H1 (cell line): ENCODE measurements at regions not wholly inside any gene's neighbourhood (a gene's known extent, or its start where the extent isn't known, plus 50 kb on each side); places are given as distances from the start of the nearest gene placed in this dataset.

ENCODE experiments used
- CTCF ChIA-PET: fragments of 300-600 bp; sonication (Branson Sonifier 250); formaldehyde crosslinking; loops from one replicate; lab custom pipeline; 2021; ENCODE audit not compliant: partially characterized antibody; lab: Charles Lee
- POLR2A ChIA-PET: fragments of 300-600 bp; sonication (Branson Sonifier 250); formaldehyde crosslinking; loops from one replicate; lab custom pipeline; 2021; ENCODE audit warnings: inconsistent platforms; ENCODE audit not compliant: partially characterized antibody; lab: Charles Lee
- DNase-seq, 2 experiments: peaks; one replicate each; pipeline versions ENCODE4 v3.0.0 to v3.0.0-alpha.2; 2010 to 2022; ENCODE audit warnings: low spot score in 2 of 2, low read depth in 1 of 2, mixed read lengths in 1 of 2
- FAIRE-seq: peaks from 2 replicates; lab custom pipeline; 2011; peaks lifted over from hg19 to GRCh38; lab: Jason Lieb, UNC
- H2AFZ ChIP-seq: 2 replicates; pipeline ENCODE4 v1.8.1; 2012; ENCODE audit warnings: low read length, inconsistent platforms
- H2AK5ac ChIP-seq: 2 replicates; pipeline ENCODE4 v1.6.1; 2013; ENCODE audit warnings: low read depth, low read length
- H2BK120ac ChIP-seq: replicated peaks from 2 replicates; pipeline ENCODE3; 2013; ENCODE audit warnings: low read depth, low read length, inconsistent platforms
- H2BK12ac ChIP-seq: 2 replicates; pipeline ENCODE4 v1.6.1; 2013; ENCODE audit warnings: low read depth, low read length
- H2BK15ac ChIP-seq: 2 replicates; pipeline ENCODE4 v1.6.1; 2013; ENCODE audit warnings: low read length
- H2BK20ac ChIP-seq: 2 replicates; pipeline ENCODE4 v1.6.1; 2013; ENCODE audit warnings: low read length
- H2BK5ac ChIP-seq: 2 replicates; pipeline ENCODE4 v1.6.1; 2013; ENCODE audit warnings: low read depth, low read length
- H3K14ac ChIP-seq: 2 replicates; pipeline ENCODE4 v1.6.1; 2013; ENCODE audit warnings: inconsistent platforms; ENCODE audit not compliant: insufficient read length
- H3K18ac ChIP-seq: 2 replicates; pipeline ENCODE4 v1.6.1; 2013; ENCODE audit warnings: low read length; ENCODE audit errors: extremely low read depth
- H3K23ac ChIP-seq: 2 replicates; pipeline ENCODE4 v1.6.1; 2013; ENCODE audit warnings: inconsistent platforms; ENCODE audit not compliant: insufficient read length
- H3K23me2 ChIP-seq: 2 replicates; pipeline ENCODE4 v1.6.1; 2013; ENCODE audit warnings: low read depth, low read length
- H3K27ac ChIP-seq: 2 replicates; pipeline ENCODE4 v1.6.1; 2011; ENCODE audit warnings: low read depth, low read length, inconsistent platforms
- H3K27me3 ChIP-seq, 4 experiments: replicated peaks in 1 of 4; 1 replicate in 1 of 4; 2 replicates in 3 of 4; pipeline versions ENCODE4 v1.6.1 to v1.8.1; 2011 to 2013; ENCODE audit warnings: low read length in 3 of 4, mild to moderate bottlenecking in 3 of 4, inconsistent platforms in 2 of 4, mixed read lengths in 2 of 4, moderate library complexity in 1 of 4; ENCODE audit not compliant: control insufficient read depth in 3 of 4, insufficient read depth in 3 of 4; ENCODE audit errors: extremely low read depth in 1 of 4
- H3K36me3 ChIP-seq, 4 experiments: 2 replicates each; pipeline versions ENCODE4 v1.6.1 to v1.8.1; 2011 to 2013; ENCODE audit warnings: mild to moderate bottlenecking in 4 of 4, low read length in 3 of 4, moderate library complexity in 2 of 4, control low read depth in 1 of 4, inconsistent platforms in 1 of 4; ENCODE audit not compliant: insufficient read depth in 4 of 4, control insufficient read depth in 2 of 4
- H3K4ac ChIP-seq: replicated peaks from 2 replicates; pipeline ENCODE3; 2013; ENCODE audit warnings: low read length, low read depth, mixed read lengths, inconsistent platforms; ENCODE audit not compliant: insufficient read length
- H3K4me1 ChIP-seq, 4 experiments: replicated peaks in 1 of 4; 1 replicate in 1 of 4; 2 replicates in 3 of 4; pipeline versions ENCODE4 v1.6.1 to v1.8.1; 2011 to 2013; ENCODE audit warnings: low read length in 3 of 4, inconsistent platforms in 2 of 4, mixed read lengths in 1 of 4; ENCODE audit not compliant: insufficient read depth in 4 of 4, control insufficient read depth in 3 of 4
- H3K4me2 ChIP-seq, 2 experiments: 2 replicates each; pipeline versions ENCODE4 v1.6.1 to v1.8.1; 2011 to 2013; ENCODE audit warnings: low read depth in 2 of 2, low read length in 2 of 2, control low read depth in 1 of 2, inconsistent platforms in 1 of 2, mild to moderate bottlenecking in 1 of 2; ENCODE audit not compliant: insufficient read depth in 1 of 2
- H3K4me3 ChIP-seq, 4 experiments: fragments of 200-600, 300-600 bp in 1 of 4; sonication (generic), shearing (Covaris generic), sonication (Bioruptor Twin) in 1 of 4; 2 replicates each; pipeline versions ENCODE4 v1.5.1 to v1.8.1; 2011 to 2016; ENCODE audit warnings: low read length in 4 of 4, low read depth in 3 of 4, control low read depth in 2 of 4, inconsistent platforms in 2 of 4, mild to moderate bottlenecking in 2 of 4, mixed read lengths in 1 of 4, moderate library complexity in 1 of 4; ENCODE audit not compliant: insufficient read depth in 2 of 4; ENCODE audit errors: extremely low read depth in 1 of 4
- H3K56ac ChIP-seq: replicated peaks from 2 replicates; pipeline ENCODE3; 2013; ENCODE audit warnings: low read depth, mild to moderate bottlenecking, mixed read lengths, low read length, inconsistent platforms; ENCODE audit not compliant: insufficient read length
- H3K79me1 ChIP-seq: 2 replicates; pipeline ENCODE4 v1.6.1; 2013; ENCODE audit warnings: low read depth, low read length, control low read depth
- H3K79me2 ChIP-seq, 2 experiments: 2 replicates each; pipeline versions ENCODE4 v1.6.1 to v1.8.1; 2012 to 2013; ENCODE audit warnings: low read length in 2 of 2, mild to moderate bottlenecking in 2 of 2, inconsistent platforms in 1 of 2; ENCODE audit not compliant: insufficient read depth in 2 of 2, control insufficient read depth in 1 of 2
- H3K9ac ChIP-seq, 4 experiments: replicated peaks in 1 of 4; 1 replicate in 1 of 4; 2 replicates in 3 of 4; pipeline versions ENCODE4 v1.6.1 to v1.8.1; 2011 to 2013; ENCODE audit warnings: low read depth in 3 of 4, low read length in 3 of 4, control low read depth in 2 of 4, mild to moderate bottlenecking in 2 of 4, moderate library complexity in 2 of 4, inconsistent platforms in 1 of 4; ENCODE audit errors: extremely low read depth in 1 of 4
- H3K9me3 ChIP-seq, 2 experiments: 2 replicates each; pipeline versions ENCODE4 v1.6.1 to v1.8.1; 2012 to 2013; ENCODE audit warnings: mild to moderate bottlenecking in 2 of 2, moderate library complexity in 2 of 2, control low read depth in 1 of 2, inconsistent platforms in 1 of 2, low read depth in 1 of 2, low read length in 1 of 2, mixed read lengths in 1 of 2; ENCODE audit not compliant: insufficient read depth in 2 of 2
- H4K20me1 ChIP-seq, 2 experiments: replicated peaks in 1 of 2; 2 replicates each; pipeline versions ENCODE3 to v1.8.1; 2011 to 2013; ENCODE audit warnings: inconsistent platforms in 2 of 2, low read length in 2 of 2, mild to moderate bottlenecking in 1 of 2; ENCODE audit not compliant: insufficient read depth in 2 of 2, control insufficient read depth in 1 of 2
- H4K5ac ChIP-seq: 2 replicates; pipeline ENCODE4 v1.6.1; 2013; ENCODE audit warnings: low read length, low read depth, mixed read lengths, inconsistent platforms; ENCODE audit not compliant: insufficient read length
- H4K8ac ChIP-seq: 2 replicates; pipeline ENCODE4 v1.8.0; 2013; ENCODE audit warnings: mild to moderate bottlenecking, moderate library complexity, low read length, inconsistent platforms; ENCODE audit not compliant: insufficient read depth; ENCODE audit errors: extremely low read depth
- H4K91ac ChIP-seq: replicated peaks from 2 replicates; pipeline ENCODE3; 2013; ENCODE audit warnings: low read length, mixed read lengths, inconsistent platforms; ENCODE audit not compliant: insufficient read length
- BRCA1 ChIP-seq: IDR thresholded peaks from 2 replicates; pipeline ENCODE4 v1.6.1; 2012; ENCODE audit warnings: low read depth, low read length, improper control_type of control experiment
- CHD2 ChIP-seq: IDR thresholded peaks from 2 replicates; pipeline ENCODE4 v1.6.1; 2012; ENCODE audit warnings: low read length, improper control_type of control experiment
- EP300 ChIP-seq, 2 experiments: IDR thresholded peaks; 1 replicate in 1 of 2; 2 replicates in 1 of 2; pipeline ENCODE4 v1.6.1; 2011 to 2012; ENCODE audit warnings: low read depth in 2 of 2, low read length in 2 of 2, mild to moderate bottlenecking in 2 of 2, borderline replicate concordance in 1 of 2, inconsistent platforms in 1 of 2, moderate library complexity in 1 of 2
- FOSL1 ChIP-seq: IDR thresholded peaks from 2 replicates; pipeline ENCODE4 v1.6.1; 2011; ENCODE audit warnings: mild to moderate bottlenecking, low read depth, low read length, moderate library complexity; ENCODE audit not compliant: insufficient read depth
- MAFK ChIP-seq: IDR thresholded peaks from 2 replicates; pipeline ENCODE4 v1.6.1; 2012; ENCODE audit warnings: low read depth, mild to moderate bottlenecking, improper control_type of control experiment, low read length
- POLR2A ChIP-seq, 2 experiments: IDR thresholded peaks; 1 replicate in 1 of 2; 2 replicates in 1 of 2; pipeline ENCODE4 v1.6.1; 2011; ENCODE audit warnings: low read depth in 2 of 2, low read length in 2 of 2, mild to moderate bottlenecking in 2 of 2; ENCODE audit errors: control extremely low read depth in 1 of 2
- POLR2AphosphoS5 ChIP-seq: IDR thresholded peaks from 2 replicates; pipeline ENCODE4 v1.6.1; 2011; ENCODE audit warnings: low read depth, low read length
- RBBP5 ChIP-seq: IDR thresholded peaks from 2 replicates; pipeline ENCODE4 v1.7.1; 2012; ENCODE audit warnings: low read depth, mild to moderate bottlenecking, inconsistent platforms, low read length, moderate library complexity, borderline replicate concordance
- RNF2 ChIP-seq: fragments of 200-900, 300-1000 bp; sonication (generic); IDR thresholded peaks from 2 replicates; pipeline ENCODE4 v1.7.1; 2016; ENCODE audit warnings: borderline replicate concordance, low read depth, mild to moderate bottlenecking, antibody characterized with exemption, low read length; ENCODE audit not compliant: poor library complexity, severe bottlenecking; ENCODE audit errors: missing control alignments
- RXRA ChIP-seq: IDR thresholded peaks from 2 replicates; pipeline ENCODE4 v1.6.1; 2011; ENCODE audit warnings: low read depth, mild to moderate bottlenecking, low read length, moderate library complexity; ENCODE audit not compliant: insufficient read depth
- SIRT6 ChIP-seq: IDR thresholded peaks from one replicate; pipeline ENCODE4 v1.7.1; 2012; ENCODE audit warnings: low read length, inconsistent platforms
- SIX5 ChIP-seq: IDR thresholded peaks from 2 replicates; pipeline ENCODE4 v1.6.1; 2011; ENCODE audit warnings: mild to moderate bottlenecking, low read depth, low read length
- SP4 ChIP-seq: IDR thresholded peaks from 2 replicates; pipeline ENCODE4 v1.6.1; 2012; ENCODE audit warnings: low read length, inconsistent platforms
- TAF1 ChIP-seq: IDR thresholded peaks from 2 replicates; pipeline ENCODE4 v1.6.1; 2011; ENCODE audit warnings: mild to moderate bottlenecking, low read depth, low read length
- TBP ChIP-seq: IDR thresholded peaks from 2 replicates; pipeline ENCODE4 v1.6.1; 2011; ENCODE audit warnings: low read depth, low read length, improper control_type of control experiment

DNA sequence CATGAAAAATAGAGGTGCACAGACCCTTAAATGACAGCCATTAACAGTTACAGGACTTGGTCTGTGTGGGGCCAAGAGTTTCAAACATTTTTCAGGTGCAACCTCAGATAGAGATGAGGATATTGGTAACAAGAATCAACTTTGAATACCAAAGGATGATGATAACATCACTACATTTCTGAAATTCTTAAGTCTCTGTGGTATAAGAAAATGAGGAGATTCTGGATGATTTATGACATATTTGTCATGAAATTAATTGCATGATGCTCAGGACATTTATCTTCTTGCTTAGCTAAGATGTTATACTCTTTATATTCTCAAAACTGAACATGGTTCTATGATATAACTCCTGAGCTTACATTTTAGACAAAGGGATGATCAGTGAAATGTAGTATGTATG is 471.8 kb upstream of the CWC22 start:
- Histone ChIP-seq H3K4me1 (no peaks in the 10 kb centered on the region), H3K18ac (no peak overlapping the region), H4K91ac (no peak overlapping the region), H3K14ac (no peak overlapping the region), H3K9ac (no peak overlapping the region), H2BK5ac (no peak overlapping the region), H3K4me3 (no peak overlapping the region), H4K5ac (no peak overlapping the region), H4K8ac (no peak overlapping the region), H3K27ac (no peak overlapping the region)
- TF ChIP-seq SP4 (no peak), EP300 (IDR thresholded peaks at IDR 0.05; ENCODE audit: borderline replicate concordance in 1 of 2, low read depth in 2 of 2, low read length in 2 of 2) (no peak), BRCA1 (no peak), SIX5 (no peak), MAFK (no peak), RBBP5 (no peak), FOSL1 (no peak), TBP (no peak), CHD2 (no peak), POLR2A (IDR thresholded peaks at IDR 0.05; ENCODE audit: control extremely low read depth in 1 of 2, low read depth in 2 of 2, low read length in 2 of 2) (no peak), TAF1 (no peak), RXRA (no peak), RNF2 (no peak), SIRT6 (no peak), POLR2AphosphoS5 (no peak)
- TF ChIP-seq, all 59 proteins: peak for 0
- Histone ChIP-seq H3K36me3 (no peaks in the 10 kb centered on the region), H2BK20ac (no peak overlapping the region), H3K56ac (no peak overlapping the region), H3K4ac (no peak overlapping the region), H2BK12ac (no peak overlapping the region), H3K79me1 (no peaks in the 10 kb centered on the region), H2BK120ac (no peak overlapping the region), H2AFZ (no peak overlapping the region), H3K23ac (no peak overlapping the region), H3K23me2 (no peaks in the 10 kb centered on the region), H3K27me3 (no peaks in the 10 kb centered on the region), H3K9me3 (no peaks in the 10 kb centered on the region), H3K79me2 (no peaks in the 10 kb centered on the region), H4K20me1 (no peaks in the 10 kb centered on the region), H2AK5ac (no peak overlapping the region), H2BK15ac (no peak overlapping the region), H3K4me2 (no peak overlapping the region)
- no peak for DNase-seq
- ChIA-PET POLR2A (no interaction called here), CTCF (no interaction called here)
- no peak for FAIRE-seq
